ENCODE measurements at regions not wholly inside any gene's neighbourhood (a gene's known extent, or its start where the extent isn't known, plus 50 kb on each side); places are given as distances from the start of the nearest gene placed in this dataset.

DNA sequence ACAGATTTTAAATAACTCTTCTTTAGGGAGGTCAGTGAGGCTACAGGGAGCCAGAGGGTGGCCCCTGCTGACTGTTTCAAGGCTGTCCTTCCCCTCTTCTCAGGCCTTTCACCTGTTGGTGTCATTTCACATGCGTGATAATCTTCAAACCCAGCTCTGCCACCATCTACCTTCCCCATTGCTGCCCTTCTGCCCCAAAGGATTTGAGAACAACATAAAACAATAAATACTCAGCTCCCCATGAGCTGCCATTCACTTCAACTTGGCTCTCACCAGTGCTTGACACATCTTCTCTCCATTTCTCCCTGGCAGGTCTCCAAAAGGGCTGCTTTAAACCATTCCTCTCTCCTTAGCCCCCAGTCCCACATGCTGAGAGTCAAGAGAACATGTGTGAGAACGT is 75.5 kb upstream of the PALM2AKAP2 start:
- DNase-seq (ENCODE audit: low spot score in 2 of 2) = no peak
- H3K27ac Mint-ChIP-seq (ENCODE audit: low read depth) = no peak overlapping the region
- no peak for ATAC-seq (replicated peaks; ENCODE audit: extremely low read depth, poor library complexity, severe bottlenecking)
- H3K4me1 Mint-ChIP-seq = no peaks in the 10 kb centered on the region
- no peak overlapping the region for H3K4me3 Mint-ChIP-seq
- H3K36me3 Mint-ChIP-seq (ENCODE audit: insufficient read depth) = no peaks in the 10 kb centered on the region
- no peaks in the 10 kb centered on the region for H3K27me3 Mint-ChIP-seq
- H3K9me3 Mint-ChIP-seq = peaks cover 6% of the 10 kb centered on the region

DNA sequence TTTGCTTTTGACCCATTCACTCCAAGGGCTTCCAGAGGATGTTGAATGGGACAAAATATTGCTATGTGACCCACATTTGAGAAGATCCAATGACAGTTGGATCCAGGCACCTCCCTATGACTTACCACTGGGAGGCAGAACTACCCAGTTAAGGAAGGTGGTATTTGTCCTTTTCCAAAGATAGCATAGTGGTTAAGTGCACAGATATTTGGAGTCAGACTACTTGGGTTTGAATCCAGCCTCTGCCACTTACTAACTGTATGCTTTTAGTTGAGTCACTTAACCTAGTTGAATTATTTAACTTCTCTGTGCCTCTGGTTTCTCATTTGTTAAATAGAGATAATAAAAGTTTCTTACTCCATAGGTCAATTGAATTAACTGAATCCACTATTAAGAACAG is 74.5 kb upstream of the PALM2AKAP2 start:
- H3K27ac Mint-ChIP-seq (ENCODE audit: low read depth) = no peak overlapping the region
- no peaks in the 10 kb centered on the region for H3K4me1 Mint-ChIP-seq
- no peaks in the 10 kb centered on the region for H3K36me3 Mint-ChIP-seq (ENCODE audit: insufficient read depth)
- no peak overlapping the region for H3K4me3 Mint-ChIP-seq
- DNase-seq (ENCODE audit: low spot score in 2 of 2) (no peak), ATAC-seq (replicated peaks; ENCODE audit: extremely low read depth, poor library complexity, severe bottlenecking) (no peak)
- H3K27me3 Mint-ChIP-seq = no peaks in the 10 kb centered on the region
- peaks cover 2% of the 10 kb centered on the region for H3K9me3 Mint-ChIP-seq

DNA sequence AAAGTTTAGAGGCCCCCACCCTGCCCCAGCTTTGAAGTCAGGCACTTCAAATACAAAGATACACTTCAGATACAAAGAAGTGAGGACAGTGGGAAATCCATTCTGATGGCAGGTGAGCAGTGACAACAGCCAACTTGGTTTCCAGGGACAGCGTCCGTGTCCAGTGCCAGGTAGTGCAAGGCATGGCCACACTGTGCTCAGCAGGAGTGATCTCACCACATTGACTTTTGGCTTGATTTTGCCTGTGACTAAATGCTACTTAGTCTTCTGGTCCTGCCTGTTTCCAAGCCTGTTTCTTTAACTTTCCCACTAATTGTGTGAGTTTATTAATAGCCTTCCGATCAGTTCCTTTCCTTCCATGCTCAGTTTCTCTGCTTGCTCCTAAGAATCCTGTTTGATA is 72.6 kb upstream of the PALM2AKAP2 start:
- Mint-ChIP-seq H3K27me3 (no peaks in the 10 kb centered on the region), H3K4me1 (no peaks in the 10 kb centered on the region), H3K27ac (ENCODE audit: low read depth) (no peak overlapping the region), H3K4me3 (no peak overlapping the region), H3K9me3 (no peaks in the 10 kb centered on the region), H3K36me3 (ENCODE audit: insufficient read depth) (no peaks in the 10 kb centered on the region)
- no peak for DNase-seq (ENCODE audit: low spot score in 2 of 2)
- ATAC-seq (replicated peaks; ENCODE audit: extremely low read depth, poor library complexity, severe bottlenecking) = no peak

DNA sequence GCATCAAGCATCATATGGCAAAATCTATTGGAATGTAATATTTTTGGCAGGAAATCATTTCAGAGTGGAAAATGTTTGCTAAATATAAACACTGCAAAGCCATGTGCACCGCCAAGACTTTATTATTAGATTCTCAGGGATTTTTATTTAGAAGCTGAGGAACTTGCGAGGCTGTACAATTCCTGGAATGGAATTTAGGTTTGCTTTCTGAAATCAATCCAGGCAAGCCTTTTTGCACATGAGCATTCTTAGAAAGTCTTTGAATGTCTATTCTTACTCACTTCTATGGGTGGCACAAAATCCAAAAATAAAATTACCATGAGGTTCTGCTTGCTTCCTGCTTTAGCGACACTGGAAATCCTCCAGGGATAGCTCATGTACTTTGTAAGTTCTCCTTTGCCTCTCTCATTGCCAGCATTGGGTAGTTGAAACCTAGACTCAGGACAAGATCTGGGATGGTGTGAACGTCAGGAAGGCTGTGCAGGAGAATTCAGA is 71.5 kb upstream of the PALM2AKAP2 start:
- DNase-seq (ENCODE audit: low spot score in 2 of 2) = no peak
- Mint-ChIP-seq H3K4me1 (no peaks in the 10 kb centered on the region), H3K4me3 (no peak overlapping the region), H3K27ac (ENCODE audit: low read depth) (no peak overlapping the region), H3K9me3 (no peaks in the 10 kb centered on the region), H3K27me3 (no peaks in the 10 kb centered on the region), H3K36me3 (ENCODE audit: insufficient read depth) (no peaks in the 10 kb centered on the region)
- ATAC-seq (replicated peaks; ENCODE audit: extremely low read depth, poor library complexity, severe bottlenecking) = no peak

DNA sequence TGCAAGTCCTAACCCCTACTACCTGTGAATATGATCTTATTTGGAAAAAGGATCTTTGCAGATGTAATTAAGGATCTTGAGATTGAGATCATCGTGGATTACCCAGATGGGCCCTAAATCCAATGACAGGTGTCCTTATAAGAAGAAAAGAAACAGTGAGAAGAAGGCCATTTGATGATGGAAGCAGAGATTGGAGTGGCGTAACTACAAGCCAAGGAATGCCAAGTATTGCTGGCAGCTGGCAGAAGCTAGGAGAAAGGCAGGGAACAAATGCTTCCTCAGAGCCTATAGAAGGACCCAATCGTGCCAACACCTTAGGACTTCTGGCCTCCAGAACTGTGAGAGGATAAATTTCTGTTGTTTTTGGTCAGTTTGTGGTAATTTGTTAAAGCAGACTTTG is 70.1 kb upstream of the PALM2AKAP2 start:
- no peak for ATAC-seq (replicated peaks; ENCODE audit: extremely low read depth, poor library complexity, severe bottlenecking)
- H3K27ac Mint-ChIP-seq (ENCODE audit: low read depth) = no peak overlapping the region
- H3K4me1 Mint-ChIP-seq = no peaks in the 10 kb centered on the region
- DNase-seq (ENCODE audit: low spot score in 2 of 2) = no peak
- no peaks in the 10 kb centered on the region for H3K9me3 Mint-ChIP-seq
- H3K27me3 Mint-ChIP-seq = no peaks in the 10 kb centered on the region
- no peaks in the 10 kb centered on the region for H3K36me3 Mint-ChIP-seq (ENCODE audit: insufficient read depth)
- H3K4me3 Mint-ChIP-seq = no peak overlapping the region

DNA sequence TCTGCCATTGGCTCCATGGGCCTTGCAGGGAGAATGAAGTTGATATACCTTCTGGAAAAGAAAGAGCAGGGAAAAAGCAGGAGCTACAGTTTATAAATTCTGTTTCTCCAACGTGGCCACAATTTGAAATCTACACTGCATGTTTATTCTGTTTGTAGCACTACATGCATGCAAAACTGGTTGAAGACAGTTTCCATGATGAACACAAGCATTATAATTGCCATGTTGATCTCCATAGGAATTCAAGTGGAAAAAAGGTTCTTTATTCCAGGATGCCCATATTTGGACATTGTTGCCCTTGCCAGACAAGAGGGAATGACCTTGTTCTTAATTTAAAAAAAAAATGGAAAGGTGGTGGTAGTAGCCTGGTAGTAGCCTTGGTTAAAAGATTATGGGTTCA is 69.2 kb upstream of the PALM2AKAP2 start:
- ATAC-seq (replicated peaks; ENCODE audit: extremely low read depth, poor library complexity, severe bottlenecking) = no peak

DNA sequence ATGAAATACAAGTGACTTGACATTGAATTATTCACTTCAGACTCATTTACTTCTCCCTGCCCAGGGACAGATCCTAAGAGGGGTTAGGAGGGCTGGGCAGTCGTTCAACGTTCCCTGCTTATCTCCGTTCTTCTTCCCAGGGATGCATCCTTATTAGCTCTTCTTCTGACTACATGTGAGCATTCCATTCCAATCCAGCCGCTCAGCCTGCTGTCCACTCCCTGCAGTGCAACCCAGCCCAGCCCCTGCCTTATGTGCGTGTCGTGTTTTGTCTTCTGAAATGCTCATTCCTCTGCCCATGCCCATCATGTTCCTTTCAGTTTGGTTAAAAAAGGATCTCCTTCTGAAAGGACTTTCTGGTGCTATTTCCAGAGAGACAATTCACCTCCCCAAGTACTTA is 64.7 kb upstream of the PALM2AKAP2 start:
- DNase-seq (ENCODE audit: low spot score in 2 of 2) = no peak
- Mint-ChIP-seq H3K36me3 (ENCODE audit: insufficient read depth) (peaks cover 1% of the 10 kb centered on the region), H3K4me1 (no peaks in the 10 kb centered on the region), H3K27me3 (no peaks in the 10 kb centered on the region), H3K27ac (ENCODE audit: low read depth) (no peak overlapping the region), H3K4me3 (no peak overlapping the region), H3K9me3 (no peaks in the 10 kb centered on the region)
- ATAC-seq (replicated peaks; ENCODE audit: extremely low read depth, poor library complexity, severe bottlenecking) = no peak

More for the DNA sequence above, 69.2 kb upstream of the PALM2AKAP2 start:
- Mint-ChIP-seq H3K27me3 (no peaks in the 10 kb centered on the region), H3K9me3 (no peaks in the 10 kb centered on the region), H3K4me1 (no peaks in the 10 kb centered on the region), H3K36me3 (ENCODE audit: insufficient read depth) (no peaks in the 10 kb centered on the region), H3K4me3 (no peak overlapping the region), H3K27ac (ENCODE audit: low read depth) (no peak overlapping the region)
- no peak for DNase-seq (ENCODE audit: low spot score in 2 of 2)

DNA sequence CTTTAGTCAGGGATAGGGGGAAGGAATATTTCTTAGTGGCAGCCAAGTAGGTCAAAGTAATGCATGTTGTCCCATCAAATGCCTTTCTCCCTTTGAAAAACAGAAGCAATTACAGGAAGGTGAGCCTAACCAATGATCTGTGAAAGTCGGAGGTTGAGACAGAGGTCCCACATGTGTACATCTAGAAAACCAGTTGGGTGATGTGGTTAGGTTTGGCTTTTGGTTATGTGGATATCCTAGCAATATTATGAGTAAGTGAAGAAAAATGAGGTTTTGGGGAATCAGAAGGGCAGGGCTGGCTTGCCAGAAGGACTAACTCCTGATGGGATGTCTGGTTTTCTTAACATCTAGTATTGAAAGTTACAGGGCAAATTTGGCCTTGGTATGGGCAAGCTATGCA is 63.4 kb upstream of the PALM2AKAP2 start:
- Mint-ChIP-seq H3K9me3 (no peaks in the 10 kb centered on the region), H3K4me3 (no peak overlapping the region), H3K27ac (ENCODE audit: low read depth) (no peak overlapping the region), H3K27me3 (no peaks in the 10 kb centered on the region), H3K4me1 (no peaks in the 10 kb centered on the region), H3K36me3 (ENCODE audit: insufficient read depth) (peaks cover 1% of the 10 kb centered on the region)
- DNase-seq (ENCODE audit: low spot score in 2 of 2) = no peak
- no peak for ATAC-seq (replicated peaks; ENCODE audit: extremely low read depth, poor library complexity, severe bottlenecking)

DNA sequence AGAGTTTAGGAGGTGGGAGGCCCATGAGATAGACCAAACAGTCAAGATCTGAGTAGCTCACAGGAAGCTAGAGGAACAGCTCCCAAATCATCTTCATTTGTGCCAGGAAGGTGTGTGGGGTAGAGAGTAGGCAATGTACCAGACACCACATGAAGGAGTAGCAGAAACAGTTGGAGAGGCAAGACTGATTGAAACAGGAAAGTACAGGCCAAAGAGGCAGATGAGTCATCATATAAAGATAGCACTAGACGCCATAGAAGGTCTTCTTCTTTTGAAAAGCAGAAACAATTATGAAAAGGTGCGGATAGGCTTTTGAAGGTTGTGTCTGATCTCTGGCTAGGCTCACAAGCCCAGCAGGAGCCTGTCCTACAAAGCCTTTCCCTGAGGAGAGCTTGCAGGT is 62.7 kb upstream of the PALM2AKAP2 start:
- no peak for ATAC-seq (replicated peaks; ENCODE audit: extremely low read depth, poor library complexity, severe bottlenecking)
- Mint-ChIP-seq H3K27me3 (no peaks in the 10 kb centered on the region), H3K9me3 (no peaks in the 10 kb centered on the region)

DNA sequence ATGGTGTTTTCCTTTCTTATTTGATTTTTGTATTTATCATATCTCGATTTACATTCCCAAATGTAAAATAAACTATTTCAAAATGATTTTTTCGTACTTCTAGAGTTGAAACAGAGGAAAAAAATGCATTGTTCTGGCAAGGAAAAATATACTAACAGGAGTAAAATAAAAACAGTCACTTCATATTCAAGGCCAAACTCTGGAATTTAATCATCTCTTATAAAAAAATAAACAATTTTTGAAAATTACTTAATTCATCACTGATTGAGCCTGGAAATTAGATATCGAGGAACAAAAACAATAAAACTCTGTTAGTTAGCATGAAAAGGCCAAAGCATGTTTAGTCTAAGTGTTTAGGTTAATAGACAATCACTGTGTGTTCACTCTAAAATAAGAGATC is 61.1 kb upstream of the PALM2AKAP2 start:
- H3K4me3 Mint-ChIP-seq = no peak overlapping the region
- no peaks in the 10 kb centered on the region for H3K9me3 Mint-ChIP-seq
- peaks cover 1% of the 10 kb centered on the region for H3K36me3 Mint-ChIP-seq (ENCODE audit: insufficient read depth)
- DNase-seq (ENCODE audit: low spot score in 2 of 2) = no peak
- no peaks in the 10 kb centered on the region for H3K27me3 Mint-ChIP-seq
- no peaks in the 10 kb centered on the region for H3K4me1 Mint-ChIP-seq
- H3K27ac Mint-ChIP-seq (ENCODE audit: low read depth) = no peak overlapping the region
- ATAC-seq (replicated peaks; ENCODE audit: extremely low read depth, poor library complexity, severe bottlenecking) = no peak

More for the DNA sequence above, 62.7 kb upstream of the PALM2AKAP2 start:
- Mint-ChIP-seq H3K4me3 (no peak overlapping the region), H3K36me3 (ENCODE audit: insufficient read depth) (peaks cover 1% of the 10 kb centered on the region), H3K27ac (ENCODE audit: low read depth) (no peak overlapping the region), H3K4me1 (no peaks in the 10 kb centered on the region)
- DNase-seq (ENCODE audit: low spot score in 2 of 2) = no peak

DNA sequence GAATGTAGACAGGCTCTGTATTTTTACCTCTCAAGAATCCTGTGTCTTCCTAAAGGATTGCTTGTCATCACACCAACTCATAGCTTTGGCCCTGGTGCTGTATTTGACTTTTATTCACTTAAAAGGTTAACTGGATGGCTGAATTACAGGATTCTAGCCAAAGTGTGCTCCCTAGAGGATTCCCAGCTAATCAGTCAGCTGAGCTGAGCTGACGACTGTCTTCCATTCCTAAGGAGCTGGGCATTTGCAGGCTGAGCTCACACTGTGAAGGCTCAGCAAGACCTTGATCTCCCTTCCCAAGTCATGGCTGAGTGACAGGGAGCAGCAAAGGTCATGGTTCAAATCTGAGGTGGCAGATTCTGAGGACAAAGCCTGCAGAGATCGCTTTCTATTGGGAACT is 59.0 kb upstream of the PALM2AKAP2 start:
- DNase-seq (ENCODE audit: low spot score in 2 of 2) (no peak), ATAC-seq (replicated peaks; ENCODE audit: extremely low read depth, poor library complexity, severe bottlenecking) (no peak)
- Mint-ChIP-seq H3K36me3 (ENCODE audit: insufficient read depth) (peaks cover 1% of the 10 kb centered on the region), H3K9me3 (no peaks in the 10 kb centered on the region), H3K4me3 (no peak overlapping the region), H3K27me3 (no peaks in the 10 kb centered on the region), H3K4me1 (no peaks in the 10 kb centered on the region), H3K27ac (ENCODE audit: low read depth) (no peak overlapping the region)

DNA sequence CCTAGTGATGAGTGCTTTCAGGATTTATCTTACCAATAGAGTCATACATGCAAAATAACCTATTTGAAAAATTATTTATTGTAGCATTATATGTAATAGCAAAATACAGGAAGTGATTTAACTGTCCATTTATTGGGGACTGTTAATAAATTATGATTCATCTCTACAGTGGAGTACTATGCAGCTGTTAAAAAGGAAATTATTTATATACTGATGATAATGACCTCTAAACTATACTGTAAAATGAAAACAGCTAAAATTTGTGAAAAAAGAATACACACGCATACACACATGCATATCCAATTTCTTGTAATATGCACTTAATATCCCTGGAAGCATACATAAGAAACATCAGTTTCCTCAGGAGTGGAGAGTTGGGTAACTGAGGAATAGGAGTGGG is 58.0 kb upstream of the PALM2AKAP2 start:
- no peaks in the 10 kb centered on the region for H3K27me3 Mint-ChIP-seq
- ATAC-seq (replicated peaks; ENCODE audit: extremely low read depth, poor library complexity, severe bottlenecking) = no peak
- no peak overlapping the region for H3K27ac Mint-ChIP-seq (ENCODE audit: low read depth)
- H3K4me3 Mint-ChIP-seq = no peak overlapping the region
- H3K9me3 Mint-ChIP-seq = no peaks in the 10 kb centered on the region
- H3K4me1 Mint-ChIP-seq = no peaks in the 10 kb centered on the region
- DNase-seq (ENCODE audit: low spot score in 2 of 2) = no peak
- H3K36me3 Mint-ChIP-seq (ENCODE audit: insufficient read depth) = peaks cover 1% of the 10 kb centered on the region

DNA sequence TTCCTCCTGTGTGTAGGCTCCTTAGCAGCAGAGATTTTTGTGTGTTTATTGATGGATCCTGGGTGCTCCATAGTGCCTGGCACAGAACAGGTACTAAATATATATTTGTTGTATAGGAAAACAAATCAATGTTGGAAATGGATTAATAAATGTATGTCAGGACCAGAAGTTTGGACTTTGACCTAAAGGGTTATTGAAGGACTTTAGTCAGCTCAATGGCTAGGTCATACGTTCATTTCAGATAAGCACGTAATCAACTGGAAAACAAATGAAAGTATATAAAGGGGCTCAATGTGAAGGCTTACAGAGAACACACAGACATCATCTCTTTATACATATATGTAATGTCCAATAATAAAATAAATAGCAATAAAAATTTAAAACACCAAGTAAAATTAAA is 56.2 kb upstream of the PALM2AKAP2 start:
- Mint-ChIP-seq H3K4me1 (no peaks in the 10 kb centered on the region), H3K9me3 (no peaks in the 10 kb centered on the region), H3K4me3 (no peak overlapping the region), H3K27ac (ENCODE audit: low read depth) (no peak overlapping the region), H3K36me3 (ENCODE audit: insufficient read depth) (peaks cover 1% of the 10 kb centered on the region), H3K27me3 (no peaks in the 10 kb centered on the region)
- no peak for DNase-seq (ENCODE audit: low spot score in 2 of 2)
- ATAC-seq (replicated peaks; ENCODE audit: extremely low read depth, poor library complexity, severe bottlenecking) = no peak

DNA sequence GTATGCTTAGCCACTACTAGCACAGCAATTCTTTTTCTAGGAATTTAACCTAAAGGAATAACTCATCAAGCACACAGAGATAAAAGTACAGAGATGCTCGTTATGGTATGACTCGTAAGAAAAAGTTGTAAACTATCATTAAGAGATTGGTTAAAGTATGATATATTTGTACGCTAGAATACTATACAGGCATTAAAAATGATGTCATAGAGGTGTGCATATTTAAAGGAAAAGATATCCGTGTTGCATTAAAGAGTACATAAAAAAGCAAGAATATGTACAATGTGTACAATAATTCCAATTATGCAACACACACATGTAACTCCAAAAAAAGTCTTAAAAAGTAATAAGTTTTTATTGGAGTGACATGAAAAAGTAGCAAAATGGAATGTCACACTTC is 54.5 kb upstream of the PALM2AKAP2 start:
- Mint-ChIP-seq H3K4me3 (no peak overlapping the region), H3K4me1 (no peaks in the 10 kb centered on the region), H3K27ac (ENCODE audit: low read depth) (no peak overlapping the region), H3K36me3 (ENCODE audit: insufficient read depth) (no peaks in the 10 kb centered on the region), H3K9me3 (no peaks in the 10 kb centered on the region), H3K27me3 (no peaks in the 10 kb centered on the region)
- ATAC-seq (replicated peaks; ENCODE audit: extremely low read depth, poor library complexity, severe bottlenecking) (no peak), DNase-seq (ENCODE audit: low spot score in 2 of 2) (no peak)

Data from central memory CD8-positive, alpha-beta T cell (primary cell).